ENCODE measurements at regions not wholly inside any gene's neighbourhood (a gene's known extent, or its start where the extent isn't known, plus 50 kb on each side); places are given as distances from the start of the nearest gene placed in this dataset.
"Not testable (repeated sequence)": the region's sequence is repeated elsewhere in the genome, so short reads cannot be mapped to it uniquely, and the experiment has no call there.

- TF ChIP-seq POLR2A, CTCF (IDR thresholded peaks at IDR 0.05): not testable (repeated sequence)
Measured at GRCh38 chr20:28602403-28603217, 2654.9 kb upstream of the DEFB115 start.
